Stomach (tissue), 4 donors: ENCODE measurements at regions not wholly inside any gene's neighbourhood (a gene's known extent, or its start where the extent isn't known, plus 50 kb on each side); places are given as distances from the start of the nearest gene placed in this dataset.

Source experiments
- CTCF ChIP-seq, 7 experiments: fragments of 450-650 bp in 4 of 7; fragments of 200-600 bp in 3 of 7; sonication (generic) in 3 of 7; IDR thresholded peaks; one replicate each; pipeline ENCODE4 v1.5.1; 2016 to 2019; ENCODE audit warnings: antibody characterized with exemption in 7 of 7, control low read depth in 2 of 7, mild to moderate bottlenecking in 1 of 7
- POLR2A ChIP-seq, 4 donors: fragments of 450-650 bp; IDR thresholded peaks; one replicate each; pipeline ENCODE4 v1.6.1; 2016; ENCODE audit warnings: antibody characterized with exemption in 4 of 4, control low read depth in 2 of 4, mild to moderate bottlenecking in 1 of 4, moderate library complexity in 1 of 4
- POLR2AphosphoS5 ChIP-seq, 3 donors: sonication (generic); formaldehyde crosslinking; IDR thresholded peaks; one replicate each; pipeline ENCODE4 v1.6.1; 2016; ENCODE audit warnings: antibody characterized with exemption in 3 of 3

GRCh38 chr5:98206566-98206965 lies 566.9 kb upstream of the RGMB start:
- TF ChIP-seq CTCF (IDR thresholded peaks at IDR 0.05) (no peak), POLR2AphosphoS5 (IDR thresholded peaks at IDR 0.05) (no peak), POLR2A (IDR thresholded peaks at IDR 0.05) (no peak)
